Neural cell (in vitro differentiated cells): ENCODE measurements at regions not wholly inside any gene's neighbourhood (a gene's known extent, or its start where the extent isn't known, plus 50 kb on each side); places are given as distances from the start of the nearest gene placed in this dataset.

Experiments used
- EP300 ChIP-seq: fragments of 450-650 bp; conservative IDR thresholded peaks from 2 replicates; pipeline ENCODE4 v1.6.1; 2014; ENCODE audit warnings: antibody characterized with exemption, mild to moderate bottlenecking, moderate library complexity; ENCODE audit not compliant: poor library complexity, severe bottlenecking
- POLR2AphosphoS5 ChIP-seq: IDR thresholded peaks from 2 replicates; pipeline ENCODE4 v1.6.1; 2012
- RAD21 ChIP-seq: fragments of 450-650 bp; conservative IDR thresholded peaks from 2 replicates; pipeline ENCODE4 v1.6.1; 2014; ENCODE audit warnings: antibody characterized with exemption, mild to moderate bottlenecking, moderate library complexity
- TF ChIP-seq, protein P1 (sequence below): fragments of 450-650 bp; IDR thresholded peaks from 2 replicates; pipeline ENCODE4 v1.5.1; 2014; ENCODE audit warnings: antibody characterized with exemption, mild to moderate bottlenecking, moderate library complexity; ENCODE audit not compliant: poor library complexity, severe bottlenecking

DNA sequence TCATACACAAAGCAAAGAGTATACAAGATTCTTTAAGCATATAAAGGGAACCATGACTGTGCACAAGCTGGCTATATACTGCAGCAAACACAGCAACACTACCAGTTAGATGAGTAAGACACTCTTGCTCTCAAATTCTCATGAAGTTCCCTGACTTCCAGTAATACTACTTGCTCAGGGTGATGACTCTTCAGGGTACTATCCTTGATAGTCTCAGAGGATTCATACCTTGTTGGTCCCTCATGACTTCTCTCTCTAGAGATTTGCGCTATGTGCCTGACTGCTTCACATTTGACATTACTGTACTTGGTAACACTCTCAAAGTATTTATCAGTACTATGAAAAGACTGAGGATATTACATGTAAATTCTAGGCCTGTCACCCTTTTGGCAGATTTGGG lies 159.8 kb upstream of the ZRANB2 start:
- TF ChIP-seq, protein P1, sequence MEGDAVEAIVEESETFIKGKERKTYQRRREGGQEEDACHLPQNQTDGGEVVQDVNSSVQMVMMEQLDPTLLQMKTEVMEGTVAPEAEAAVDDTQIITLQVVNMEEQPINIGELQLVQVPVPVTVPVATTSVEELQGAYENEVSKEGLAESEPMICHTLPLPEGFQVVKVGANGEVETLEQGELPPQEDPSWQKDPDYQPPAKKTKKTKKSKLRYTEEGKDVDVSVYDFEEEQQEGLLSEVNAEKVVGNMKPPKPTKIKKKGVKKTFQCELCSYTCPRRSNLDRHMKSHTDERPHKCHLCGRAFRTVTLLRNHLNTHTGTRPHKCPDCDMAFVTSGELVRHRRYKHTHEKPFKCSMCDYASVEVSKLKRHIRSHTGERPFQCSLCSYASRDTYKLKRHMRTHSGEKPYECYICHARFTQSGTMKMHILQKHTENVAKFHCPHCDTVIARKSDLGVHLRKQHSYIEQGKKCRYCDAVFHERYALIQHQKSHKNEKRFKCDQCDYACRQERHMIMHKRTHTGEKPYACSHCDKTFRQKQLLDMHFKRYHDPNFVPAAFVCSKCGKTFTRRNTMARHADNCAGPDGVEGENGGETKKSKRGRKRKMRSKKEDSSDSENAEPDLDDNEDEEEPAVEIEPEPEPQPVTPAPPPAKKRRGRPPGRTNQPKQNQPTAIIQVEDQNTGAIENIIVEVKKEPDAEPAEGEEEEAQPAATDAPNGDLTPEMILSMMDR = no peak
- no peak for TF ChIP-seq POLR2AphosphoS5
- TF ChIP-seq RAD21 = no peak
- TF ChIP-seq EP300 = no peak
